Osteoblast (primary cell): ENCODE measurements at regions not wholly inside any gene's neighbourhood (a gene's known extent, or its start where the extent isn't known, plus 50 kb on each side); places are given as distances from the start of the nearest gene placed in this dataset.

Source experiments
- DNase-seq: peaks from one replicate; pipeline ENCODE4 v3.0.0; 2011; ENCODE audit warnings: low spot score, mixed read lengths; ENCODE audit not compliant: insufficient read length; ENCODE audit errors: missing footprints
- H2AFZ ChIP-seq: 2 replicates; pipeline ENCODE4 v1.6.0; 2011; ENCODE audit warnings: mild to moderate bottlenecking, low read length
- H3K27ac ChIP-seq: 2 replicates; pipeline ENCODE4 v1.5.1; 2011; ENCODE audit warnings: mild to moderate bottlenecking, low read depth, low read length, moderate library complexity
- H3K27me3 ChIP-seq: 2 replicates; pipeline ENCODE4 v1.6.0; 2012; ENCODE audit warnings: mild to moderate bottlenecking, control low read depth, inconsistent platforms, low read length, moderate library complexity; ENCODE audit not compliant: insufficient read depth
- H3K36me3 ChIP-seq: 2 replicates; pipeline ENCODE4 v1.5.1; 2011; ENCODE audit warnings: mild to moderate bottlenecking, low read length, control low read depth, moderate library complexity; ENCODE audit not compliant: insufficient read depth
- H3K4me1 ChIP-seq: 2 replicates; pipeline ENCODE4 v1.5.1; 2011; ENCODE audit warnings: mild to moderate bottlenecking, low read length, control low read depth, moderate library complexity; ENCODE audit not compliant: insufficient read depth
- H3K4me2 ChIP-seq: 2 replicates; pipeline ENCODE4 v1.6.0; 2011; ENCODE audit warnings: mild to moderate bottlenecking, low read length; ENCODE audit not compliant: insufficient read depth
- H3K4me3 ChIP-seq: fragments of 200-600 bp; sonication (generic); 3 replicates; pipeline ENCODE4 v1.5.1; 2012; ENCODE audit warnings: mild to moderate bottlenecking, low read length, inconsistent platforms; ENCODE audit not compliant: insufficient read depth
- H3K79me2 ChIP-seq: 2 replicates; pipeline ENCODE4 v1.6.0; 2012; ENCODE audit warnings: mild to moderate bottlenecking, low read length, control low read depth, inconsistent platforms; ENCODE audit not compliant: insufficient read depth
- H3K9me3 ChIP-seq: 2 replicates; pipeline ENCODE4 v1.5.1; 2011; ENCODE audit warnings: low read depth, low read length, control low read depth
- H4K20me1 ChIP-seq: 2 replicates; pipeline ENCODE4 v1.6.0; 2012; ENCODE audit warnings: mild to moderate bottlenecking, low read length, control low read depth; ENCODE audit not compliant: insufficient read depth
- CTCF ChIP-seq: IDR thresholded peaks from 2 replicates; pipeline ENCODE4 v1.5.1; 2011; ENCODE audit warnings: mild to moderate bottlenecking, low read depth, low read length, moderate library complexity; ENCODE audit errors: extremely low read depth

GRCh38 chr2:125491663-125492062 lies 1164.3 kb upstream of the GYPC start:
- H2AFZ ChIP-seq, result no peak overlapping the region
- no peaks in the 10 kb centered on the region for H3K79me2 ChIP-seq
- H3K36me3 ChIP-seq, result no peaks in the 10 kb centered on the region
- DNase-seq, result no peak
- H3K27me3 ChIP-seq, result no peaks in the 10 kb centered on the region
- no peaks in the 10 kb centered on the region for H3K4me1 ChIP-seq
- H3K9me3 ChIP-seq, result no peaks in the 10 kb centered on the region
- TF ChIP-seq CTCF, result no peak
- no peak overlapping the region for H3K4me2 ChIP-seq
- H4K20me1 ChIP-seq, result no peaks in the 10 kb centered on the region
- H3K27ac ChIP-seq, result no peak overlapping the region
- no peak overlapping the region for H3K4me3 ChIP-seq

- no peak overlapping the region for H3K4me2 ChIP-seq
- H2AFZ ChIP-seq, result no peak overlapping the region
- H3K9me3 ChIP-seq, result no peaks in the 10 kb centered on the region
- H3K36me3 ChIP-seq, result no peaks in the 10 kb centered on the region
- no peaks in the 10 kb centered on the region for H3K79me2 ChIP-seq
- H3K27ac ChIP-seq, result no peak overlapping the region
- no peak for TF ChIP-seq CTCF
- no peak for DNase-seq
- H3K27me3 ChIP-seq, result no peaks in the 10 kb centered on the region
- H3K4me3 ChIP-seq, result no peak overlapping the region
- no peaks in the 10 kb centered on the region for H3K4me1 ChIP-seq
- H4K20me1 ChIP-seq, result no peaks in the 10 kb centered on the region
Observed at GRCh38 chr2:125512313-125512712, 1143.6 kb upstream of the GYPC start.

DNA sequence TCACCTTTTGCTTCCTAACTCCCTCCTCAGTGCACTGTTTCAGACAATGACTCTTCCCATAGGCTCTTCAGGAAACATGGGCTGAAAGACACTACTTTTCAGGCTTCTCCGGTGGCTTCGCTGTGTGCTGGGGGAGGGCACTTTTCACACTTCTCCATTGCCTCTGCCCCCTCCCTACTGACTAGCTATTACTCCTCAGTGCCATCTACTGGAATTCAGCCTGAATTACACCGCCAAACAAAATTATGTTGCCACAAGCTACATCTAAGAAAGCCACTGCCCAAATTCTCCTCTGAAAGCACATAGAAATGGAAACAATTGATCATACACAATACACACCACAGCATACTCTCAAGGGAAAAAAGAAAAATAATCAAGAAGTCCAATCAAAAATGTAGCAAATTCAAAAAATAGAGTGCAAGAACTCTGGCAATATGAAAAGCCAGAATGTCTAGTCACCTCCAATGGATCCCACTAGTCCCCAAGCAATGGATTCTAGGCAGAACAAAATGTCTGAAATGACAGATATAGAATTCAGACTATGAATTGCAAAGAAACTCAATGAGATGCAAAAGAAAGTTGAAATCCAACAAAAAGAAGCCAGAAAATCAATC lies 1139.4 kb upstream of the GYPC start:
- no peaks in the 10 kb centered on the region for H3K4me1 ChIP-seq

DNA sequence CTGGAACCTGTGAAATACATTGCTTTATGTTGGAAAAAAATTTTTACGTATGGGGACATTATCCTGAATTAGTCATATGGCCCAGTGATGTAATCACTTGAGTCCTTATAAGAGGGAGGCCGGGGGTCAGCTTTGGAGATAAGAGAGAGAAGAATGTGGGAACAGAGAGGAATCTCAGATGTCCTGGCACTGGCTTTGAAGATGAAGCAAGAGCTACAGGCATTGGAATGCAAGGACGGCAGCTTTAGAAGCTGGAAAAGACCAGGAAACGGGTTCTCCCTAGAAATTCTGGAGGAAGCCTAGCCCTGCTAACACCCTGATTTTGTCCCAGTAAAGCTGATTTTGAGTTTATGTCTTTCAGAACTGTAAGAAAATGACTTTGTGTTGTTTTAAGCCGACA lies 1129.9 kb upstream of the GYPC start:
- no peak for TF ChIP-seq CTCF
- no peaks in the 10 kb centered on the region for H3K4me1 ChIP-seq
- no peak overlapping the region for H3K27ac ChIP-seq
- H2AFZ ChIP-seq, result no peak overlapping the region
- no peaks in the 10 kb centered on the region for H3K79me2 ChIP-seq
- H3K9me3 ChIP-seq, result peaks cover 3% of the 10 kb centered on the region
- H4K20me1 ChIP-seq, result no peaks in the 10 kb centered on the region
- H3K4me2 ChIP-seq, result no peak overlapping the region
- no peaks in the 10 kb centered on the region for H3K36me3 ChIP-seq
- H3K27me3 ChIP-seq, result no peaks in the 10 kb centered on the region
- no peak overlapping the region for H3K4me3 ChIP-seq
- DNase-seq, result no peak

More for the DNA sequence above, 1139.4 kb upstream of the GYPC start:
- no peaks in the 10 kb centered on the region for H3K79me2 ChIP-seq
- no peak overlapping the region for H2AFZ ChIP-seq
- H3K4me3 ChIP-seq, result no peak overlapping the region
- no peak overlapping the region for H3K27ac ChIP-seq
- H3K36me3 ChIP-seq, result no peaks in the 10 kb centered on the region
- no peaks in the 10 kb centered on the region for H3K27me3 ChIP-seq
- DNase-seq, result peak; percentile 48
- no peaks in the 10 kb centered on the region for H3K9me3 ChIP-seq
- H3K4me2 ChIP-seq, result no peak overlapping the region
- H4K20me1 ChIP-seq, result no peaks in the 10 kb centered on the region
- no peak for TF ChIP-seq CTCF
